Stimulated activated CD8-positive, alpha-beta memory T cell treated with anti-CD3 and anti-CD28 coated beads, Interleukin-4, amount 100 ng/mL, for 1 hour (primary cell): ENCODE measurements at regions not wholly inside any gene's neighbourhood (a gene's known extent, or its start where the extent isn't known, plus 50 kb on each side); places are given as distances from the start of the nearest gene placed in this dataset.
"Not testable (repeated sequence)": the region's sequence is repeated elsewhere in the genome, so short reads cannot be mapped to it uniquely, and the experiment has no call there.

Experiments used
- DNase-seq, 2 donors: peaks; one replicate each; pipeline ENCODE4 v3.0.0-alpha.2; 2020; ENCODE audit warnings: low read depth in 2 of 2, low spot score in 1 of 2

GRCh38 chr5:15338546-15338945, 161.4 kb upstream of the FBXL7 start:
- no peak for DNase-seq

GRCh38 chr5:15334551-15335266, 165.3 kb upstream of the FBXL7 start:
- DNase-seq = no peak

- no peak for DNase-seq
These were observed 166.9 kb upstream of the FBXL7 start for GRCh38 chr5:15333091-15333490.

- DNase-seq = no peak
These were observed 173.0 kb upstream of the FBXL7 start for GRCh38 chr5:15326932-15327331.

- DNase-seq = no peak
These were observed 173.5 kb upstream of the FBXL7 start for GRCh38 chr5:15326471-15326870.

- no peak for DNase-seq
These were observed 177.6 kb upstream of the FBXL7 start for GRCh38 chr5:15322421-15322820.

GRCh38 chr5:15321776-15322175, 178.2 kb upstream of the FBXL7 start:
- DNase-seq = no peak

- no peak for DNase-seq
These were observed 179.1 kb upstream of the FBXL7 start for GRCh38 chr5:15320871-15321270.

GRCh38 chr5:15304914-15305834, 194.8 kb upstream of the FBXL7 start:
- DNase-seq = no peak

GRCh38 chr5:15304066-15304731, 195.8 kb upstream of the FBXL7 start:
- no peak for DNase-seq

GRCh38 chr5:15300141-15300540, 199.8 kb upstream of the FBXL7 start:
- no peak for DNase-seq

- DNase-seq = no peak
These were observed 209.0 kb upstream of the FBXL7 start for GRCh38 chr5:15290953-15291352.

- no peak for DNase-seq
These were observed 213.3 kb upstream of the FBXL7 start for GRCh38 chr5:15286650-15287049.

- no peak for DNase-seq
These were observed 213.9 kb upstream of the FBXL7 start for GRCh38 chr5:15285901-15286583.

- no peak for DNase-seq
These were observed 215.3 kb upstream of the FBXL7 start for GRCh38 chr5:15284706-15285105.

- DNase-seq = no peak
These were observed 216.9 kb upstream of the FBXL7 start for GRCh38 chr5:15283076-15283475.

- DNase-seq = no peak
These were observed 217.4 kb upstream of the FBXL7 start for GRCh38 chr5:15282611-15283010.

GRCh38 chr5:15271596-15271995, 228.4 kb upstream of the FBXL7 start:
- not testable (repeated sequence) for DNase-seq

GRCh38 chr5:15267966-15268365, 232.0 kb upstream of the FBXL7 start:
- no peak for DNase-seq

GRCh38 chr5:15266841-15267240, 233.1 kb upstream of the FBXL7 start:
- no peak for DNase-seq

- no peak for DNase-seq
These were observed 233.8 kb upstream of the FBXL7 start for GRCh38 chr5:15266229-15266628.
